Endothelial cell (in vitro differentiated cells): ENCODE measurements at regions not wholly inside any gene's neighbourhood (a gene's known extent, or its start where the extent isn't known, plus 50 kb on each side); places are given as distances from the start of the nearest gene placed in this dataset.

Experiments
- DNase-seq: peaks from one replicate; pipeline ENCODE4 v3.0.0; 2021; ENCODE audit warnings: low spot score
- H3K27ac Mint-ChIP-seq: one replicate; pipeline ENCODE4 v1.8.0; 2021; ENCODE audit warnings: mixed read lengths, inconsistent platforms; ENCODE audit not compliant: unreplicated experiment
- H3K27me3 Mint-ChIP-seq: one replicate; pipeline ENCODE4 v1.8.0; 2021; ENCODE audit warnings: mild to moderate bottlenecking, moderate library complexity, mixed read lengths, inconsistent platforms; ENCODE audit not compliant: unreplicated experiment
- H3K36me3 Mint-ChIP-seq: one replicate; pipeline ENCODE4 v1.8.0; 2021; ENCODE audit warnings: mild to moderate bottlenecking, low read depth, mixed read lengths, inconsistent platforms; ENCODE audit not compliant: unreplicated experiment
- H3K4me1 Mint-ChIP-seq: one replicate; pipeline ENCODE4 v1.8.0; 2021; ENCODE audit warnings: mild to moderate bottlenecking, mixed read lengths, inconsistent platforms; ENCODE audit not compliant: unreplicated experiment
- H3K4me3 Mint-ChIP-seq: one replicate; pipeline ENCODE4 v1.8.0; 2021; ENCODE audit warnings: mild to moderate bottlenecking, mixed read lengths, inconsistent platforms; ENCODE audit not compliant: unreplicated experiment
- H3K9me3 Mint-ChIP-seq: one replicate; pipeline ENCODE4 v1.8.0; 2021; ENCODE audit warnings: mixed read lengths, inconsistent platforms; ENCODE audit not compliant: unreplicated experiment
- CTCF ChIP-seq: fragments of 200-600 bp; sonication (generic); IDR thresholded peaks from one replicate; pipeline ENCODE4 v1.5.0; 2021; ENCODE audit warnings: antibody characterized with exemption; ENCODE audit not compliant: unreplicated experiment

GRCh38 chr16:54628796-54629625 is 301.7 kb upstream of the IRX5 start:
- Mint-ChIP-seq H3K27ac (no peak overlapping the region), H3K9me3 (no peaks in the 10 kb centered on the region), H3K4me1 (no peaks in the 10 kb centered on the region), H3K4me3 (no peak overlapping the region), H3K36me3 (no peaks in the 10 kb centered on the region), H3K27me3 (no peaks in the 10 kb centered on the region)
- no peak for DNase-seq
- TF ChIP-seq CTCF = no peak

- Mint-ChIP-seq H3K27me3 (no peaks in the 10 kb centered on the region), H3K4me1 (no peaks in the 10 kb centered on the region), H3K27ac (no peak overlapping the region), H3K4me3 (no peak overlapping the region), H3K36me3 (no peaks in the 10 kb centered on the region), H3K9me3 (no peaks in the 10 kb centered on the region)
- DNase-seq = no peak
- TF ChIP-seq CTCF = no peak
These were observed 303.0 kb upstream of the IRX5 start for GRCh38 chr16:54627616-54628015.

GRCh38 chr16:54623636-54624035 is 307.0 kb upstream of the IRX5 start:
- no peaks in the 10 kb centered on the region for H3K27me3 Mint-ChIP-seq
- no peak for TF ChIP-seq CTCF
- no peak overlapping the region for H3K4me3 Mint-ChIP-seq

GRCh38 chr16:54620197-54620596 is 310.5 kb upstream of the IRX5 start:
- H3K27me3 Mint-ChIP-seq = no peaks in the 10 kb centered on the region

More at GRCh38 chr16:54623636-54624035, 307.0 kb upstream of the IRX5 start:
- Mint-ChIP-seq H3K9me3 (peaks cover 4% of the 10 kb centered on the region), H3K4me1 (no peaks in the 10 kb centered on the region), H3K36me3 (no peaks in the 10 kb centered on the region), H3K27ac (no peak overlapping the region)
- DNase-seq = no peak

More at GRCh38 chr16:54620197-54620596, 310.5 kb upstream of the IRX5 start:
- Mint-ChIP-seq H3K4me3 (no peak overlapping the region), H3K4me1 (no peaks in the 10 kb centered on the region), H3K36me3 (no peaks in the 10 kb centered on the region), H3K27ac (no peak overlapping the region), H3K9me3 (peaks cover 4% of the 10 kb centered on the region)
- no peak for TF ChIP-seq CTCF
- DNase-seq = no peak
